WTC11 (cell line): ENCODE measurements at regions not wholly inside any gene's neighbourhood (a gene's known extent, or its start where the extent isn't known, plus 50 kb on each side); places are given as distances from the start of the nearest gene placed in this dataset.

ENCODE experiments used
- ATAC-seq: fragments of 200-7000 bp; cut with Tn5 transposase; 2 replicates; pipeline ENCODE4 v1.10.0; 2021; ENCODE audit warnings: mild to moderate bottlenecking, moderate library complexity
- CTCF ChIA-PET: fragments of 300-600 bp; sonication (Branson Sonifier 250); formaldehyde crosslinking; loops from one replicate; lab custom pipeline; 2021; ENCODE audit warnings: antibody characterized with exemption; lab: Charles Lee
- POLR2A ChIA-PET: fragments of 350-600 bp; sonication (Branson Sonifier 250); formaldehyde crosslinking; loops from one replicate; lab custom pipeline; 2021; ENCODE audit warnings: antibody characterized with exemption; lab: Charles Lee
- DNase-seq: peaks from one replicate; pipeline ENCODE4 v3.0.0; 2021; ENCODE audit warnings: low spot score
- H3K27ac Mint-ChIP-seq: 2 replicates; pipeline ENCODE4 v1.8.0; 2021; ENCODE audit warnings: mixed read lengths
- H3K27me3 Mint-ChIP-seq: 2 replicates; pipeline ENCODE4 v1.8.0; 2021; ENCODE audit warnings: low read depth, mild to moderate bottlenecking, moderate library complexity, mixed read lengths
- H3K36me3 Mint-ChIP-seq: 2 replicates; pipeline ENCODE4 v1.8.0; 2021; ENCODE audit warnings: mixed read lengths
- H3K4me1 Mint-ChIP-seq: 2 replicates; pipeline ENCODE4 v1.8.0; 2022; ENCODE audit warnings: mixed read lengths
- H3K4me3 Mint-ChIP-seq: 2 replicates; pipeline ENCODE4 v1.8.0; 2021; ENCODE audit warnings: mild to moderate bottlenecking, moderate library complexity, mixed read lengths
- H3K9me3 Mint-ChIP-seq: 2 replicates; pipeline ENCODE4 v1.8.0; 2021; ENCODE audit warnings: mixed read lengths
- CBFB ChIP-seq: sonication (generic); formaldehyde crosslinking; IDR thresholded peaks from 2 replicates; pipeline ENCODE4 v1.8.1; 2022; ENCODE audit warnings: mild to moderate bottlenecking, low read depth, missing genetic modification reagents
- CREM ChIP-seq: sonication (generic); formaldehyde crosslinking; IDR thresholded peaks from 2 replicates; pipeline ENCODE4 v1.8.1; 2022; ENCODE audit warnings: mild to moderate bottlenecking, missing genetic modification reagents, moderate library complexity
- E2F4 ChIP-seq: sonication (generic); formaldehyde crosslinking; IDR thresholded peaks from 2 replicates; pipeline ENCODE4 v1.8.1; 2022; ENCODE audit warnings: low read depth, mild to moderate bottlenecking, moderate library complexity, missing genetic modification reagents, borderline replicate concordance
- ELF4 ChIP-seq: sonication (generic); formaldehyde crosslinking; IDR thresholded peaks from 2 replicates; pipeline ENCODE4 v1.8.1; 2022; ENCODE audit warnings: low read depth, mild to moderate bottlenecking, moderate library complexity, missing genetic modification reagents
- FOXK1 ChIP-seq: sonication (generic); formaldehyde crosslinking; IDR thresholded peaks from 2 replicates; pipeline ENCODE4 v1.8.0; 2022; ENCODE audit warnings: mild to moderate bottlenecking, moderate library complexity, missing genetic modification reagents
- GABPB1 ChIP-seq: sonication (generic); formaldehyde crosslinking; IDR thresholded peaks from 2 replicates; pipeline ENCODE4 v1.8.1; 2023; ENCODE audit warnings: mild to moderate bottlenecking, missing genetic modification reagents
- GRHL2 ChIP-seq: fragments of 250-450 bp; sonication (Bioruptor Pico); IDR thresholded peaks from 2 replicates; pipeline ENCODE4 v1.8.0; 2022; ENCODE audit warnings: mild to moderate bottlenecking, moderate library complexity; ENCODE audit not compliant: insufficient replicate concordance, severe bottlenecking
- HMGA2 ChIP-seq: fragments of 250-450 bp; sonication (Bioruptor Pico); IDR thresholded peaks from 2 replicates; pipeline ENCODE4 v1.4.0; 2021; ENCODE audit warnings: mild to moderate bottlenecking, moderate library complexity
- HMGXB4 ChIP-seq: sonication (generic); formaldehyde crosslinking; IDR thresholded peaks from 2 replicates; pipeline ENCODE4 v1.8.1; 2023; ENCODE audit warnings: mild to moderate bottlenecking, moderate library complexity, missing genetic modification reagents
- IRF1 ChIP-seq: sonication (generic); formaldehyde crosslinking; IDR thresholded peaks from 2 replicates; pipeline ENCODE4 v1.8.0; 2023; ENCODE audit warnings: missing genetic modification reagents
- JAZF1 ChIP-seq: fragments of 250-450 bp; sonication (Bioruptor Pico); IDR thresholded peaks from 2 replicates; pipeline ENCODE4 v1.9.0; 2021; ENCODE audit warnings: moderate library complexity, mild to moderate bottlenecking, inconsistent platforms
- KAT7 ChIP-seq: sonication (generic); formaldehyde crosslinking; IDR thresholded peaks from 2 replicates; pipeline ENCODE4 v1.8.1; 2023; ENCODE audit warnings: missing genetic modification reagents, mild to moderate bottlenecking, borderline replicate concordance
- MXD4 ChIP-seq: fragments of 250-450 bp; sonication (Bioruptor Pico); IDR thresholded peaks from 2 replicates; pipeline ENCODE4 v1.8.0; 2021; ENCODE audit warnings: mild to moderate bottlenecking, moderate library complexity, borderline replicate concordance
- NR1H2 ChIP-seq: sonication (generic); formaldehyde crosslinking; IDR thresholded peaks from 2 replicates; pipeline ENCODE4 v1.9.0; 2021; ENCODE audit warnings: mild to moderate bottlenecking, moderate library complexity, missing genetic modification reagents
- NR2C2 ChIP-seq: sonication (generic); formaldehyde crosslinking; IDR thresholded peaks from 2 replicates; pipeline ENCODE4 v1.8.0; 2022; ENCODE audit warnings: mild to moderate bottlenecking, missing genetic modification reagents
- OVOL2 ChIP-seq: fragments of 250-450 bp; sonication (Bioruptor Pico); IDR thresholded peaks from 2 replicates; pipeline ENCODE4 v1.9.0; 2021; ENCODE audit warnings: mild to moderate bottlenecking, borderline replicate concordance
- PRDM15 ChIP-seq: sonication (generic); formaldehyde crosslinking; IDR thresholded peaks from 2 replicates; pipeline ENCODE4 v1.8.0; 2022; ENCODE audit warnings: missing genetic modification reagents
- RELA ChIP-seq: sonication (generic); formaldehyde crosslinking; IDR thresholded peaks from 2 replicates; pipeline ENCODE4 v1.8.1; 2022; ENCODE audit warnings: missing genetic modification reagents, mild to moderate bottlenecking, borderline replicate concordance
- RORB ChIP-seq: fragments of 250-450 bp; sonication (Bioruptor Pico); IDR thresholded peaks from 2 replicates; pipeline ENCODE4 v1.9.0; 2021; ENCODE audit warnings: mild to moderate bottlenecking
- TCF7 ChIP-seq: sonication (generic); formaldehyde crosslinking; IDR thresholded peaks from 2 replicates; pipeline ENCODE4 v1.8.0; 2022; ENCODE audit warnings: mild to moderate bottlenecking, low read depth, missing genetic modification reagents, moderate library complexity
- USF2 ChIP-seq: sonication (generic); formaldehyde crosslinking; IDR thresholded peaks from 2 replicates; pipeline ENCODE4 v1.8.1; 2023; ENCODE audit warnings: mild to moderate bottlenecking, missing genetic modification reagents, moderate library complexity
- ZNF138 ChIP-seq: sonication (generic); formaldehyde crosslinking; conservative IDR thresholded peaks from 2 replicates; pipeline ENCODE4 v1.8.1; 2022; ENCODE audit warnings: mild to moderate bottlenecking, moderate library complexity, missing genetic modification reagents
- ZNF219 ChIP-seq: sonication (generic); formaldehyde crosslinking; IDR thresholded peaks from 2 replicates; pipeline ENCODE4 v1.8.0; 2023; ENCODE audit warnings: missing genetic modification reagents, mild to moderate bottlenecking, borderline replicate concordance
- ZNF232 ChIP-seq: sonication (generic); formaldehyde crosslinking; IDR thresholded peaks from 2 replicates; pipeline ENCODE4 v1.8.0; 2022; ENCODE audit warnings: mild to moderate bottlenecking, missing genetic modification reagents
- ZNF263 ChIP-seq: sonication (generic); formaldehyde crosslinking; IDR thresholded peaks from 2 replicates; pipeline ENCODE4 v1.8.1; 2022; ENCODE audit warnings: low read depth, mild to moderate bottlenecking, moderate library complexity, missing genetic modification reagents
- ZNF396 ChIP-seq: fragments of 250-450 bp; sonication (Bioruptor Pico); IDR thresholded peaks from 2 replicates; pipeline ENCODE4 v1.8.0; 2021; ENCODE audit warnings: mild to moderate bottlenecking, moderate library complexity, borderline replicate concordance
- ZNF671 ChIP-seq: fragments of 250-450 bp; sonication (Bioruptor Pico); IDR thresholded peaks from 2 replicates; pipeline ENCODE4 v1.8.0; 2021; ENCODE audit warnings: mild to moderate bottlenecking

- H3K9me3 Mint-ChIP-seq: peaks cover 14% of the 10 kb centered on the region
- H3K27me3 Mint-ChIP-seq: no peaks in the 10 kb centered on the region
- ATAC-seq (no peak), DNase-seq (no peak)
- ChIA-PET CTCF (no interaction called here), POLR2A (no interaction called here)
- H3K4me1 Mint-ChIP-seq: no peaks in the 10 kb centered on the region
- no peak overlapping the region for H3K27ac Mint-ChIP-seq
- TF ChIP-seq NR2C2 (CRISPR knock-in tag): no peak
- no peak for TF ChIP-seq ZNF396 (CRISPR knock-in tag)
- TF ChIP-seq PRDM15 (CRISPR knock-in tag): no peak
- no peaks in the 10 kb centered on the region for H3K36me3 Mint-ChIP-seq
- H3K4me3 Mint-ChIP-seq: no peak overlapping the region
Observed at GRCh38 chr1:194024659-194025058, 838.2 kb upstream of the B3GALT2 start.

- H3K4me3 Mint-ChIP-seq: no peak overlapping the region
- no peaks in the 10 kb centered on the region for H3K27me3 Mint-ChIP-seq
- peaks cover 24% of the 10 kb centered on the region for H3K9me3 Mint-ChIP-seq
- ChIA-PET CTCF (no interaction called here), POLR2A (no interaction called here)
- H3K27ac Mint-ChIP-seq: no peak overlapping the region
- no peaks in the 10 kb centered on the region for H3K4me1 Mint-ChIP-seq
- ATAC-seq: no peak
- DNase-seq: no peak
- H3K36me3 Mint-ChIP-seq: peaks cover 13% of the 10 kb centered on the region
- TF ChIP-seq ZNF219 (CRISPR knock-in tag) (no peak), HMGA2 (CRISPR knock-in tag) (no peak), CBFB (CRISPR knock-in tag) (no peak), USF2 (CRISPR knock-in tag) (no peak), E2F4 (CRISPR knock-in tag) (no peak), CREM (no peak), TCF7 (CRISPR knock-in tag) (no peak), ELF4 (CRISPR knock-in tag) (no peak), NR1H2 (no peak), HMGXB4 (CRISPR knock-in tag) (no peak), ZNF263 (CRISPR knock-in tag) (no peak), ZNF138 (CRISPR knock-in tag) (no peak), ZNF396 (CRISPR knock-in tag) (no peak), ZNF671 (CRISPR knock-in tag) (no peak)
Observed at GRCh38 chr1:194014014-194014413, 827.6 kb upstream of the B3GALT2 start.

- no peaks in the 10 kb centered on the region for H3K27me3 Mint-ChIP-seq
- ATAC-seq: no peak
- no peaks in the 10 kb centered on the region for H3K4me1 Mint-ChIP-seq
- H3K36me3 Mint-ChIP-seq: peaks cover 13% of the 10 kb centered on the region
- peaks cover 26% of the 10 kb centered on the region for H3K9me3 Mint-ChIP-seq
- no peak overlapping the region for H3K27ac Mint-ChIP-seq
- ChIA-PET POLR2A (interaction anchor here (0.6 kb wide), 1 partner anchor 233 kb away, joined by 4 read pairs; no protein-coding TSS in a partner anchor), CTCF (no interaction called here)
- no peak for DNase-seq
- H3K4me3 Mint-ChIP-seq: no peak overlapping the region
- TF ChIP-seq ZNF138 (CRISPR knock-in tag) (no peak), GRHL2 (CRISPR knock-in tag) (no peak), MXD4 (no peak), NR1H2 (no peak), KAT7 (no peak), IRF1 (no peak), ZNF232 (CRISPR knock-in tag) (no peak), NR2C2 (CRISPR knock-in tag) (no peak), JAZF1 (CRISPR knock-in tag) (no peak), GABPB1 (CRISPR knock-in tag) (no peak), OVOL2 (CRISPR knock-in tag) (no peak), FOXK1 (CRISPR knock-in tag) (no peak), RELA (no peak), RORB (CRISPR knock-in tag) (no peak)
Observed at GRCh38 chr1:194013561-194013960, 827.1 kb upstream of the B3GALT2 start.
